Endothelial cell of umbilical vein (primary cell): ENCODE measurements at regions not wholly inside any gene's neighbourhood (a gene's known extent, or its start where the extent isn't known, plus 50 kb on each side); places are given as distances from the start of the nearest gene placed in this dataset.

Source experiments
- BruUV-seq: library from RNA; stranded (reverse); fragments of 400-500 nt; replicated peaks from 2 replicates; lab custom pipeline; 2021; lab: Mats Ljungman, UMichigan
- CTCF ChIA-PET: fragments of 300-600, 350-600 bp; sonication (Branson Sonifier 250); formaldehyde crosslinking; loops from one replicate; lab custom pipeline; 2021; ENCODE audit warnings: antibody characterized with exemption, inconsistent platforms; lab: Charles Lee
- POLR2A ChIA-PET: fragments of 300-600, 350-600 bp; sonication (Branson Sonifier 250); formaldehyde crosslinking; loops from one replicate; lab custom pipeline; 2021; ENCODE audit warnings: antibody characterized with exemption, inconsistent platforms; lab: Charles Lee
- DNase-seq: peaks from one replicate; pipeline ENCODE4 v3.0.0-alpha.2; 2011; ENCODE audit warnings: low read depth, low spot score
- FAIRE-seq: peaks from 2 replicates; lab custom pipeline; 2011; peaks lifted over from hg19 to GRCh38; lab: Jason Lieb, UNC
- H2AFZ ChIP-seq: 2 replicates; pipeline ENCODE4 v1.6.0; 2012; ENCODE audit warnings: low read depth, low read length, control low read depth, inconsistent platforms
- H3K27ac ChIP-seq: 2 replicates; pipeline ENCODE4 v1.5.1; 2011; ENCODE audit warnings: low read depth, mild to moderate bottlenecking, control low read depth, low read length, moderate library complexity; ENCODE audit not compliant: insufficient read depth
- H3K27me3 ChIP-seq, 2 experiments: 2 replicates each; pipeline versions ENCODE4 v1.6.0 to v1.6.1; 2011; ENCODE audit warnings: low read length in 2 of 2, mixed read lengths in 1 of 2; ENCODE audit not compliant: control insufficient read depth in 2 of 2, insufficient read depth in 2 of 2
- H3K36me3 ChIP-seq, 2 experiments: 2 replicates in 1 of 2; 3 replicates in 1 of 2; pipeline ENCODE4 v1.5.1; 2011; ENCODE audit warnings: low read length in 2 of 2, mild to moderate bottlenecking in 1 of 2, moderate library complexity in 1 of 2; ENCODE audit not compliant: control insufficient read depth in 2 of 2, insufficient read depth in 2 of 2; ENCODE audit errors: extremely low read depth in 1 of 2
- H3K4me1 ChIP-seq: 3 replicates; pipeline ENCODE4 v1.5.1; 2011; ENCODE audit warnings: mild to moderate bottlenecking, low read length; ENCODE audit not compliant: control insufficient read depth, insufficient read depth; ENCODE audit errors: extremely low read depth
- H3K4me2 ChIP-seq: 2 replicates; pipeline ENCODE4 v1.6.1; 2011; ENCODE audit warnings: low read length, control low read depth, mixed read lengths; ENCODE audit not compliant: insufficient read depth
- H3K4me3 ChIP-seq, 3 experiments: fragments of 200-600 bp in 1 of 3; sonication (generic), shearing (Covaris generic) in 1 of 3; replicated peaks in 1 of 3; 2 replicates each; pipeline ENCODE4 v1.5.1; 2011 to 2016; ENCODE audit warnings: control low read depth in 3 of 3, low read length in 3 of 3, mild to moderate bottlenecking in 2 of 3, inconsistent platforms in 1 of 3, low read depth in 1 of 3, moderate library complexity in 1 of 3; ENCODE audit not compliant: insufficient read depth in 1 of 3
- H3K79me2 ChIP-seq: 2 replicates; pipeline ENCODE4 v1.6.0; 2012; ENCODE audit warnings: low read length, inconsistent platforms; ENCODE audit not compliant: control insufficient read depth, insufficient read depth
- H3K9ac ChIP-seq: replicated peaks from 2 replicates; pipeline ENCODE3; 2011; ENCODE audit warnings: low read length, control low read depth; ENCODE audit not compliant: insufficient read depth; ENCODE audit errors: extremely low read depth
- H3K9me1 ChIP-seq: replicated peaks from 3 replicates; pipeline ENCODE4 v1.6.0; 2011; ENCODE audit warnings: mild to moderate bottlenecking, low read length; ENCODE audit not compliant: control insufficient read depth, insufficient read depth; ENCODE audit errors: extremely low read depth
- H3K9me3 ChIP-seq: replicated peaks from 2 replicates; pipeline ENCODE4 v1.5.1; 2012; ENCODE audit warnings: low read length, inconsistent platforms; ENCODE audit not compliant: control insufficient read depth, insufficient read depth
- H4K20me1 ChIP-seq: replicated peaks from 2 replicates; pipeline ENCODE3; 2011; ENCODE audit warnings: mild to moderate bottlenecking, low read length; ENCODE audit not compliant: control insufficient read depth, insufficient read depth; ENCODE audit errors: extremely low read depth
- CTCF ChIP-seq, 2 donors: IDR thresholded peaks; 1 replicate in 1 of 2; 2 replicates in 1 of 2; pipeline ENCODE4 v1.5.1; 2011; ENCODE audit warnings: low read length in 2 of 2, mild to moderate bottlenecking in 2 of 2, moderate library complexity in 2 of 2, control low read depth in 1 of 2, inconsistent platforms in 1 of 2, low read depth in 1 of 2; ENCODE audit not compliant: insufficient read depth in 1 of 2; ENCODE audit errors: extremely low read depth in 1 of 2
- EZH2 ChIP-seq: IDR thresholded peaks from 2 replicates; pipeline ENCODE4 v1.6.1; 2012; ENCODE audit warnings: borderline replicate concordance, low read depth, mild to moderate bottlenecking, moderate library complexity, low read length, inconsistent platforms; ENCODE audit not compliant: severe bottlenecking
- FOS ChIP-seq: IDR thresholded peaks from 2 replicates; pipeline ENCODE4 v1.6.1; 2011; ENCODE audit warnings: mild to moderate bottlenecking, low read length, moderate library complexity, borderline replicate concordance; ENCODE audit not compliant: insufficient read depth
- GATA2 ChIP-seq: IDR thresholded peaks from 2 replicates; pipeline ENCODE4 v1.7.0; 2011; ENCODE audit warnings: low read depth, mild to moderate bottlenecking, moderate library complexity, mixed read lengths, low read length; ENCODE audit not compliant: insufficient read length, insufficient read depth
- JUN ChIP-seq: IDR thresholded peaks from 2 replicates; pipeline ENCODE4 v1.6.1; 2011; ENCODE audit warnings: borderline replicate concordance, low read depth; ENCODE audit not compliant: insufficient read length, insufficient read depth
- MAX ChIP-seq: IDR thresholded peaks from 2 replicates; pipeline ENCODE4 v1.6.1; 2011; ENCODE audit not compliant: insufficient read depth, insufficient read length
- MYC ChIP-seq: IDR thresholded peaks from one replicate; pipeline ENCODE4 v1.6.1; 2011; ENCODE audit warnings: mild to moderate bottlenecking, low read depth, low read length
- POLR2A ChIP-seq: IDR thresholded peaks from 2 replicates; pipeline ENCODE4 v1.6.1; 2012; ENCODE audit warnings: low read depth, mild to moderate bottlenecking, control low read depth, low read length
- POLR2AphosphoS5 ChIP-seq: IDR thresholded peaks from 2 replicates; pipeline ENCODE4 v1.6.1; 2012; ENCODE audit warnings: low read depth, mild to moderate bottlenecking, control low read depth, low read length, moderate library complexity; ENCODE audit not compliant: insufficient read depth
- dilution Hi-C: fragments of 300-500 bp; cut with MboI; formaldehyde crosslinking; loops from one replicate; pipeline ENCODE4 v1.15.0; 2019; ENCODE audit warnings: low sequenced_read_pairs; ENCODE audit not compliant: extremely low pct_ligation_motif_present
- intact Hi-C: fragments of 100-400 bp; cut with micrococcal nuclease; formaldehyde crosslinking; loops from one replicate; pipeline ENCODE4 v1.10.0; 2022

GRCh38 chr12:18183141-18183540, 78.2 kb upstream of the PIK3C2G start:
- CTCF ChIA-PET, result interaction anchor here (1.2 kb wide), 1 partner anchor 247 kb away, joined by 3 read pairs; no protein-coding TSS in a partner anchor
- H3K4me2 ChIP-seq, result no peak overlapping the region
- dilution Hi-C loops (no loop called here), intact Hi-C loops (no loop called here)
- H3K36me3 ChIP-seq, result no peaks in the 10 kb centered on the region
- H3K9ac ChIP-seq, result no peak overlapping the region
- no peak overlapping the region for H3K4me3 ChIP-seq
- no peak overlapping the region for H3K27ac ChIP-seq
- no peak for TF ChIP-seq JUN
- no peak for DNase-seq
- no peaks in the 10 kb centered on the region for H3K4me1 ChIP-seq
- no peaks in the 10 kb centered on the region for H3K79me2 ChIP-seq
- H2AFZ ChIP-seq, result no peak overlapping the region
- H3K27me3 ChIP-seq, result no peaks in the 10 kb centered on the region
- BruUV-seq, result no TSS peak
- no peak for FAIRE-seq
- POLR2A ChIA-PET, result no interaction called here
- H3K9me1 ChIP-seq, result no peaks in the 10 kb centered on the region
- H4K20me1 ChIP-seq, result no peaks in the 10 kb centered on the region
- no peaks in the 10 kb centered on the region for H3K9me3 ChIP-seq

GRCh38 chr12:18171571-18171970, 81.6 kb upstream of the RERGL start:
- intact Hi-C loops, result no loop called here

More at GRCh38 chr12:18171571-18171970, 81.6 kb upstream of the RERGL start:
- no peak overlapping the region for H3K27ac ChIP-seq
- H2AFZ ChIP-seq, result no peak overlapping the region
- no TSS peak for BruUV-seq
- H3K36me3 ChIP-seq, result no peaks in the 10 kb centered on the region
- no peaks in the 10 kb centered on the region for H3K27me3 ChIP-seq
- ChIA-PET POLR2A (no interaction called here), CTCF (no interaction called here)
- H3K9me1 ChIP-seq, result no peaks in the 10 kb centered on the region
- no peak for FAIRE-seq
- H4K20me1 ChIP-seq, result no peaks in the 10 kb centered on the region
- DNase-seq, result no peak
- H3K79me2 ChIP-seq, result no peaks in the 10 kb centered on the region
- no peak overlapping the region for H3K9ac ChIP-seq
- dilution Hi-C loops, result no loop called here
- H3K4me3 ChIP-seq, result no peak overlapping the region
- H3K4me1 ChIP-seq, result no peaks in the 10 kb centered on the region
- no peak for TF ChIP-seq POLR2AphosphoS5
- TF ChIP-seq POLR2A, result no peak
- TF ChIP-seq CTCF (IDR thresholded peaks at IDR 0.05; ENCODE audit: extremely low read depth in 1 of 2, insufficient read depth in 1 of 2, low read depth in 1 of 2, low read length in 2 of 2), result no peak
- TF ChIP-seq MAX, result no peak
- TF ChIP-seq MYC, result no peak
- TF ChIP-seq EZH2, result no peak
- no peak for TF ChIP-seq FOS
- no peak for TF ChIP-seq JUN
- no peak for TF ChIP-seq GATA2
- no peak overlapping the region for H3K4me2 ChIP-seq
- H3K9me3 ChIP-seq, result peaks cover 2% of the 10 kb centered on the region
